Progenitor cell of endocrine pancreas (in vitro differentiated cells): ENCODE measurements at regions not wholly inside any gene's neighbourhood (a gene's known extent, or its start where the extent isn't known, plus 50 kb on each side); places are given as distances from the start of the nearest gene placed in this dataset.

Source experiments
- DNase-seq: peaks from one replicate; pipeline ENCODE4 v3.0.0; 2021; ENCODE audit warnings: low spot score; ENCODE audit not compliant: unreplicated experiment
- H3K27ac Mint-ChIP-seq: 2 replicates; pipeline ENCODE4 v1.8.0; 2021; ENCODE audit warnings: mild to moderate bottlenecking, moderate library complexity, mixed read lengths
- H3K27me3 Mint-ChIP-seq: 2 replicates; pipeline ENCODE4 v1.8.0; 2021; ENCODE audit warnings: mixed read lengths
- H3K36me3 Mint-ChIP-seq: 2 replicates; pipeline ENCODE4 v1.8.0; 2022; ENCODE audit warnings: mixed read lengths; ENCODE audit not compliant: insufficient read depth
- H3K4me1 Mint-ChIP-seq: 2 replicates; pipeline ENCODE4 v1.8.0; 2021; ENCODE audit warnings: low read depth, mixed read lengths
- H3K4me3 Mint-ChIP-seq: 2 replicates; pipeline ENCODE4 v1.8.0; 2021; ENCODE audit warnings: low read depth, mild to moderate bottlenecking, moderate library complexity, mixed read lengths
- H3K9me3 Mint-ChIP-seq: 2 replicates; pipeline ENCODE4 v1.8.0; 2021; ENCODE audit warnings: low read depth, mixed read lengths
- TF ChIP-seq, protein P1 (sequence below): fragments of 200-600 bp; sonication (generic); IDR thresholded peaks from one replicate; pipeline ENCODE4 v1.5.0; 2021; ENCODE audit warnings: antibody characterized with exemption, mild to moderate bottlenecking; ENCODE audit not compliant: unreplicated experiment

DNA sequence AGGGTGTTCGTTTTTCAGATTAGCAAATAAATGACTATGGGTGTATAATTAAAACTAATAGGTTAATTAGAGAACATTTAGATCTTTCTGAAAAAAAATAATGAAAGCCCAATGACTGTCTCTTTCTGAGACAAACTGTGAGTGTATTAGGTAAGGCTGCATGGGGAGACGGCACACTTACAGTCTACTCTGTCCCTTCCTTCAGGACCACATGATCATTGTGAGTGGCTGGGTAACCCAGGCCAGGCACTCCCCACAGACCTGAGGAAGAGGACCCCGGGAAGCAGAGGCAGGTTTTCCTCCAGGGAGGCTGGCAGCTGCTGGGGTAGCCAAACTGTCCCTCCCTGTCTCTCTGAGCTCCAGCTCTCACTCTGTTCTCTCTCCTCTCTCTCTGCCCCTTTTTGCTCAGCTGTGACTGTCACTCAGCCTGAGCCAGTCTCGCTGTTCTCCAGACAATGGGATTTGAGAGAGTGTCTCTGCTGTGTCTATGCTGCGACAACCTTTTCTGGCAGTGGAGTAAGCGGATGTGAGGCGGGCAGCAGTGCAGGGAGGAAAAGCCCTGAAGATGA is 83.1 kb upstream of the NCAM1 start:
- H3K9me3 Mint-ChIP-seq, result no peaks in the 10 kb centered on the region
- H3K27ac Mint-ChIP-seq, result no peak overlapping the region
- TF ChIP-seq, protein P1, sequence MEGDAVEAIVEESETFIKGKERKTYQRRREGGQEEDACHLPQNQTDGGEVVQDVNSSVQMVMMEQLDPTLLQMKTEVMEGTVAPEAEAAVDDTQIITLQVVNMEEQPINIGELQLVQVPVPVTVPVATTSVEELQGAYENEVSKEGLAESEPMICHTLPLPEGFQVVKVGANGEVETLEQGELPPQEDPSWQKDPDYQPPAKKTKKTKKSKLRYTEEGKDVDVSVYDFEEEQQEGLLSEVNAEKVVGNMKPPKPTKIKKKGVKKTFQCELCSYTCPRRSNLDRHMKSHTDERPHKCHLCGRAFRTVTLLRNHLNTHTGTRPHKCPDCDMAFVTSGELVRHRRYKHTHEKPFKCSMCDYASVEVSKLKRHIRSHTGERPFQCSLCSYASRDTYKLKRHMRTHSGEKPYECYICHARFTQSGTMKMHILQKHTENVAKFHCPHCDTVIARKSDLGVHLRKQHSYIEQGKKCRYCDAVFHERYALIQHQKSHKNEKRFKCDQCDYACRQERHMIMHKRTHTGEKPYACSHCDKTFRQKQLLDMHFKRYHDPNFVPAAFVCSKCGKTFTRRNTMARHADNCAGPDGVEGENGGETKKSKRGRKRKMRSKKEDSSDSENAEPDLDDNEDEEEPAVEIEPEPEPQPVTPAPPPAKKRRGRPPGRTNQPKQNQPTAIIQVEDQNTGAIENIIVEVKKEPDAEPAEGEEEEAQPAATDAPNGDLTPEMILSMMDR, result no peak
- no peak overlapping the region for H3K4me3 Mint-ChIP-seq
- H3K4me1 Mint-ChIP-seq, result peaks cover 8% of the 10 kb centered on the region
- peaks cover 19% of the 10 kb centered on the region for H3K27me3 Mint-ChIP-seq
- H3K36me3 Mint-ChIP-seq, result no peaks in the 10 kb centered on the region
- no peak for DNase-seq

DNA sequence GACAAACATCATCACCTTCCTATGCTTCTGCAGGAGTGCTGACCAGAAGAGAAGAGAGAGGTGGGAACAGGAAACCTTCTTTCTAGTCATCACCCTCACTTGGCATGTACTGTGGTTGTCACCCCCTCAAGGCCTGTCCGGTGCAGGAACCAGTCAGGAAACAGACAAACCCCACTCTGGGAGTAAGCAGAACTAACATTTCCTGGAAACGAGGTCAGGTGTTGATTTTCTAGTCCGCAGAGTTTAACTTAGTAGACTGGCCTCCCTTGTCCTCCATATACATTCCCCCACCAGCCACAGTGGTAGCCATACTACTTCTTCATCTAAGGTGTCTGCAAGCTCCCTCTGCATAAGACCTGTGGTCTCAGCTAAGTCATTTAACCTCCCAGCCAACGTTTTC is 80.7 kb upstream of the NCAM1 start:
- no peak overlapping the region for H3K27ac Mint-ChIP-seq
- no peak for DNase-seq
- H3K27me3 Mint-ChIP-seq, result peaks cover 10% of the 10 kb centered on the region
- H3K4me3 Mint-ChIP-seq, result no peak overlapping the region
- H3K9me3 Mint-ChIP-seq, result no peaks in the 10 kb centered on the region
- peaks cover 8% of the 10 kb centered on the region for H3K4me1 Mint-ChIP-seq
- H3K36me3 Mint-ChIP-seq, result no peaks in the 10 kb centered on the region
- TF ChIP-seq, protein P1, result no peak

- Mint-ChIP-seq H3K4me3 (peak overlapping the region; percentile 76), H3K9me3 (no peaks in the 10 kb centered on the region), H3K4me1 (peaks cover 8% of the 10 kb centered on the region), H3K27me3 (peaks cover 6% of the 10 kb centered on the region), H3K27ac (peak overlapping the region; percentile 66), H3K36me3 (no peaks in the 10 kb centered on the region)
- TF ChIP-seq, protein P1, result no peak
- peak; percentile 42 for DNase-seq
Observed at GRCh38 chr11:112881461-112881860, 79.8 kb upstream of the NCAM1 start.

DNA sequence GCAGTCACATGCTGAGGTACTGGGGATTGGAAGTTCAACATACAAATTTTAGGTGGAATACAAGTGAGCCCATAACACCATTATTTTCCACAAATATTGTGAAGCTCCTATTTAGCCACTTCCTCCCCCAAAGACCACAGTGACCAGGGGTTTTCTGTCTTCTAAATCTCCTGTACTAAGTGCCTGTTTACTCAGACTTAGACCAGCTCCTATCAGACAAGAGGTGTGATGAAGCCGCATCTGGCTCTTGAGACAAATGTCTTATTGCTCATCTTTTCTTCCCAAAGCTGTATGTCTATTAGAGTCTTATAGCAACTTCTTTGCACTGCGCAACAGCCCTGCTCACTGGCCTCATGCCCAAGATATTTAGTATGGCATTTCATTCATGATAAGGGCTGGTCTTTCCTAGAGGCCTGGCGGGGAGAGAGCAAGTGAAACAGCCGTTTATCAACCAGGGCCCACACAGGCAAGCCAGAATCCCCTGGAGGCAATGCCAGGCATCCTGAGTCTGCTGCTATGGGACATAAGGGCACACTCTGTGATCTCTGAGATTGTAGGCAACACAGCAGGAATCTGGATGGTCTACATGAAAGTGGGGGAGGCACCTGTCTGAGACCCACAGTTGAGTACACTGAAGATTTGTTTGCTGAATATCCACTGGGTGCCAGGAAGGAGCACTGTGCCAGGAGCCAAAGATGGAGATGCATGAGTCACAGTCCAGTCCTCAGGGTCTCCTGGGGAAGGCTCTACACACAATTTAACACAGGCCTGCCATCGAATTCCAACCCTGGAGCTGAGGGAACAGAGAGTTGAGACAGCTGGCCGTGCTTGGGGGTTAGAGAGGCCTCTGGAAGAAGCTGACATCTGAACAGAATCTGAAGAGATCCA is 78.5 kb upstream of the NCAM1 start:
- TF ChIP-seq, protein P1, result no peak
- Mint-ChIP-seq H3K4me1 (peaks cover 8% of the 10 kb centered on the region), H3K27me3 (no peaks in the 10 kb centered on the region), H3K36me3 (no peaks in the 10 kb centered on the region), H3K27ac (no peak overlapping the region), H3K4me3 (no peak overlapping the region), H3K9me3 (no peaks in the 10 kb centered on the region)
- DNase-seq, result no peak

DNA sequence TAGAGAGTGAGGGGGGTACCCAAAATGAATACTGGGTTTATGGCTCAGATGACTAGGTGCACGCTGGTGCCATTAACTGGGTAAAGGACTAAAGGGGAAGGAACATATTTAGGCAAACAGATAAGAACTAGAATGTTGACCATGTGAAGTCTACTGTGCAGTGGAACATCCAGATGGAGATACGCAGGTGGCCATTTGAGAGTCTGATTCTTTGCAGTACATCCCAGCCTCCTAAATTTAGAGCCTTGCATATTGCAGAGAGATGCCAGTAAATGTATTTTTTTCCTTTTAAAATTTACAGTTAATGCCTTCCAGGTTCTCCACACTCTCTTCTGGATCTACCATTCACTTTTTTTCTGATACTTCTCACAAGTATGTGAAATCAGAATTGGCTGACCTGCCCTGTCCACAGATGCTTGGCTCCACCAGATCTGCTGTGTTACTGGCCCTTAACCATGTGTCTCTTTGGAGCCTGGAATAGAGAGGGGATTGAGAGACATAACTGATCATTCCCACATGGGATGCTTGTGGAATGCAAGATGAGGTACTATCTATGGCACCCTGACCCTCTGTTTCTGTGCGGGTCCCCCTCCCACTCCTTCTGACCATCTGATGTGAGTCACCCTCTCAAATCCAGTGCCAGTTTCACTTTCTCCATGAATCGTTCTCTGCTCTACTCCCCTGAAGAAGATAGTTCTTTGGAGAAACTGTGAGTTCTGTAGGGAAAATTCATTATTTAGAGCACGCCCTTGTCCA is 77.0 kb upstream of the NCAM1 start:
- no peaks in the 10 kb centered on the region for H3K9me3 Mint-ChIP-seq
- H3K27ac Mint-ChIP-seq, result no peak overlapping the region
- DNase-seq, result no peak
- H3K27me3 Mint-ChIP-seq, result no peaks in the 10 kb centered on the region
- H3K4me3 Mint-ChIP-seq, result no peak overlapping the region
- TF ChIP-seq, protein P1, result no peak
- H3K4me1 Mint-ChIP-seq, result peaks cover 11% of the 10 kb centered on the region
- no peaks in the 10 kb centered on the region for H3K36me3 Mint-ChIP-seq
